ENCODE measurements at regions not wholly inside any gene's neighbourhood (a gene's known extent, or its start where the extent isn't known, plus 50 kb on each side); places are given as distances from the start of the nearest gene placed in this dataset.
"Not testable (repeated sequence)": the region's sequence is repeated elsewhere in the genome, so short reads cannot be mapped to it uniquely, and the experiment has no call there.

DNA sequence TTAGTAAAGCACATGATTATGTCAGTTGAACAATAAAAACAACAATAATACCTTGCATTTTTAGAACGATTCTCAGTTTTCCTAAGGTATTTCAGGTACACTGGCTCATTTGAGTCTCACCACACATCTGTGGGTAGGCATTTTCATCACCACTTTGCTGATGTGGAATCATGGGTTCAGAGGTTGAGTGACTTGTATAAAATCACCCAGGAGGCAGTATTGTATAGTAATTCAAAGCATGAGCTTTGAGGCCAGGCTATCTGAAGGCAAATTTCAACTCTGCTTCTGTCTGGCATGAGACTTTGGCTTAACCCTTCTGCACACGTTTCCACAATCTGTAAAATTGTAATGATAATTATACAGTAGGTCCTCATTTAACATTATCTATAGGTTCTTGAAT lies 183.9 kb upstream of the CMC1 start:
- no peak for TF ChIP-seq CTCF (conservative IDR thresholded peaks at IDR 0.05; ENCODE audit: low read depth, low read length)
- DNase-seq (ENCODE audit: low read depth): no peak
- no peak overlapping the region for H3K4me3 ChIP-seq (ENCODE audit: low read length)

DNA sequence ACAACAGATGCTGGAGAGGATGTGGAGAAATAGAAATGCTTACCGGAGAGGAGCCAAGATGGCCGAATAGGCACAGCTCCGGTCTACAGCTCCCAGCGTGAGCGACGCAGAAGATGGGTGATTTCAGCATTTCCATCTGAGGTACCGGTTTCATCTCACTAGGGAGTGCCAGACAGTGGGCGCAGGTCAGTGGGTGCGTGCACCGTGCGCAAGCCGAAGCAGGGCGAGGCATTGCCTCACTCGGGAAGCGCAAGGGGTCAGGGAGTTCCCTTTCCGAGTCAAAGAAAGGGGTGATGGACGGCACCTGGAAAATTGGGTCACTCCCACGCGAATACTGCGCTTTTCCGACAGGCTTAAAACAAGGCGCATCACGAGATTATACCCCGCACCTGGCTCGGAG lies 182.2 kb upstream of the CMC1 start:
- DNase-seq (ENCODE audit: low read depth); H3K4me3 ChIP-seq (ENCODE audit: low read length): not testable (repeated sequence)

- no peak for TF ChIP-seq CTCF (conservative IDR thresholded peaks at IDR 0.05; ENCODE audit: low read depth, low read length)
- no peak overlapping the region for H3K4me3 ChIP-seq (ENCODE audit: low read length)
- DNase-seq (ENCODE audit: low read depth): no peak
These were observed 175.4 kb upstream of the CMC1 start for GRCh38 chr3:28066020-28066419.

- no peak overlapping the region for H3K4me3 ChIP-seq (ENCODE audit: low read length)
- no peak for TF ChIP-seq CTCF (conservative IDR thresholded peaks at IDR 0.05; ENCODE audit: low read depth, low read length)
- no peak for DNase-seq (ENCODE audit: low read depth)
These were observed 174.4 kb upstream of the CMC1 start for GRCh38 chr3:28067014-28067413.

DNA sequence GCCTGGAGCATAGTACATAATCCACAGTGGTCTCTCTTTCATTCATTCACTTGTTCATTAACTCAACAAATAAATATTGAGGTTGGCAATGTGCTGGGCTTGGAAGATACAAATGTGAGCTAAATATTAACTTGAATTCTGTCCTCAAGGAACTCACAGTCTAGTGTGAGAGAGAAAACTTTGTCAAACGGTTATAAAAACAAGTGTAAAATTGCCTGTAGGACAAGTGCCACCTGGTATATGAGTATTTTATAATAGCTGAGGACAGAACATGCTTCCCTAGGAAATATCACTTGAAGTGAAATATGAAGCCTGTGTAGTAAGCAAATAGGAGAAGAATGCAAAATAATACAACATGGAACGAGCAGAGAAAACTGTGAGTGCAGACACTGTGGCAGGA lies 173.1 kb upstream of the CMC1 start:
- DNase-seq (ENCODE audit: low read depth): no peak
- TF ChIP-seq CTCF (conservative IDR thresholded peaks at IDR 0.05; ENCODE audit: low read depth, low read length): no peak
- H3K4me3 ChIP-seq (ENCODE audit: low read length): no peak overlapping the region

GRCh38 chr3:28069438-28069837 lies 172.0 kb upstream of the CMC1 start:
- no peak for DNase-seq (ENCODE audit: low read depth)
- TF ChIP-seq CTCF (conservative IDR thresholded peaks at IDR 0.05; ENCODE audit: low read depth, low read length): no peak
- no peak overlapping the region for H3K4me3 ChIP-seq (ENCODE audit: low read length)

DNA sequence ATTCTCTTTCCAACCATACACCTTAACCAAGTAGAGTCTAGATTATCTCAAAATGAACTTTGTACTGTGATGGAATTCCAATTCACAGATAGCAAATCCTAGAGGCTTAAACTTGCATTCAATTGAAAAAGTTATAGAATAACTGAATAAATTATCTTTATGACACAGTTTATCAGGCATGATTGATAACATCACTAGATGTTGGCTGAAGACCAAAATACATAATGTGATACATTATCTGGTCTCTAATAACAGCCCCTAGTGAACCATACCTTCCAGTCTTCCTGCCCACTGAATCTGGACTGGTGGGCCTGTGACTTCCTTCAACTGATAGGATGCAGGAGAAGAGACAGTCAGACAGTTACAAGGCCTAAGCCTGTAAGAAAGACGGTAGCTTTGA lies 165.2 kb upstream of the CMC1 start:
- DNase-seq (ENCODE audit: low read depth): no peak
- no peak for TF ChIP-seq CTCF (conservative IDR thresholded peaks at IDR 0.05; ENCODE audit: low read depth, low read length)
- H3K4me3 ChIP-seq (ENCODE audit: low read length): no peak overlapping the region

DNA sequence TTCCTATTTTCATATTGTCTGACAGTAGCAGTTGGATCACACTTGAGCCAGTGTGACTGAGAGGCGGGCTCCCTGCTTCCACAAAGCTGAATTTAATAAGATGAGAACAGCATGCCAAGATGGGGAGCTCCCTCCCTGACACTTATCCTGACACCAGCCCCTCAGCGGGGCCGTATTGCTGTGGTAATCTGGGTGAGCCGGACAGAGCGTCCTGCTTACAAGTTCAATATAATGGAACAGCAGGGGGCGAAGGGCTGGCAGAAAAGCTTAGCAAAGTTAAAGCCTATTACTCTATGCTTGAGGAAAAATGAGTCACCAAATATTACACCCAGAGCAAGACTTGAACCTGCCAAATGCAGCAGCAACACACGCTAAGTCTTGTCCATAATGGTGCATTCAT lies 163.8 kb upstream of the CMC1 start:
- peak; percentile 47 for TF ChIP-seq CTCF (conservative IDR thresholded peaks at IDR 0.05; ENCODE audit: low read depth, low read length)
- no peak overlapping the region for H3K4me3 ChIP-seq (ENCODE audit: low read length)
- DNase-seq (ENCODE audit: low read depth): peak; percentile 34
